Fibroblast of lung (primary cell): ENCODE measurements at regions not wholly inside any gene's neighbourhood (a gene's known extent, or its start where the extent isn't known, plus 50 kb on each side); places are given as distances from the start of the nearest gene placed in this dataset.

Experiments
- EZH2 ChIP-seq: IDR thresholded peaks from 2 replicates; pipeline ENCODE4 v1.5.1; 2012; ENCODE audit warnings: low read length, control low read depth, mild to moderate bottlenecking; ENCODE audit errors: missing control alignments
- TF ChIP-seq, protein P1 (sequence below), 2 donors: IDR thresholded peaks in 1 of 2; conservative IDR thresholded peaks in 1 of 2; 1 replicate in 1 of 2; 2 replicates in 1 of 2; pipeline ENCODE4 v1.5.1; 2011 to 2012; ENCODE audit warnings: low read length in 2 of 2, control low read depth in 1 of 2, inconsistent platforms in 1 of 2, low read depth in 1 of 2, mild to moderate bottlenecking in 1 of 2

DNA sequence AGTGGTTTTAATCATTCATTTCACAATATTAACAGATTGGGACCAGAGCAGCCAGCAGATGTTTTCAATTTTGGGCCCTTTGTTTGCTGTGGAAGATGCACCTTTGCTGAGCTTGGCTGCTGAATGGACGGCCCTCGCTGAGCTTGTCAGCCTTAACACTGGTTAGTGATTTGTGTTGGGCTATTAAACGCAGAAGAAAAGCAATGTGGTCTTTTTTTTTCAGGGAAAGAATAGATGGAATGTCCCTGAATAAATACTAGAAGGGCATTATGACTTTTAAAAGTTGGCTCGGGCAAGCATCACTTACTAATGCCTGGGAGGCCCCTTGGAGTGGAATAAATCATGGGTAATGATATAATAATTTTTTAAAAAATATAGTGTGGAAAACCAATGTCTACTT is 297.0 kb downstream of the MAP2K6 start:
- TF ChIP-seq, protein P1, sequence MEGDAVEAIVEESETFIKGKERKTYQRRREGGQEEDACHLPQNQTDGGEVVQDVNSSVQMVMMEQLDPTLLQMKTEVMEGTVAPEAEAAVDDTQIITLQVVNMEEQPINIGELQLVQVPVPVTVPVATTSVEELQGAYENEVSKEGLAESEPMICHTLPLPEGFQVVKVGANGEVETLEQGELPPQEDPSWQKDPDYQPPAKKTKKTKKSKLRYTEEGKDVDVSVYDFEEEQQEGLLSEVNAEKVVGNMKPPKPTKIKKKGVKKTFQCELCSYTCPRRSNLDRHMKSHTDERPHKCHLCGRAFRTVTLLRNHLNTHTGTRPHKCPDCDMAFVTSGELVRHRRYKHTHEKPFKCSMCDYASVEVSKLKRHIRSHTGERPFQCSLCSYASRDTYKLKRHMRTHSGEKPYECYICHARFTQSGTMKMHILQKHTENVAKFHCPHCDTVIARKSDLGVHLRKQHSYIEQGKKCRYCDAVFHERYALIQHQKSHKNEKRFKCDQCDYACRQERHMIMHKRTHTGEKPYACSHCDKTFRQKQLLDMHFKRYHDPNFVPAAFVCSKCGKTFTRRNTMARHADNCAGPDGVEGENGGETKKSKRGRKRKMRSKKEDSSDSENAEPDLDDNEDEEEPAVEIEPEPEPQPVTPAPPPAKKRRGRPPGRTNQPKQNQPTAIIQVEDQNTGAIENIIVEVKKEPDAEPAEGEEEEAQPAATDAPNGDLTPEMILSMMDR (conservative IDR thresholded peaks at IDR 0.05 in 1 of 2, IDR thresholded peaks at IDR 0.05 in 1 of 2; ENCODE audit: low read depth in 1 of 2, low read length in 2 of 2) = no peak
- TF ChIP-seq EZH2 = no peak
